Nephron progenitor cell (in vitro differentiated cells): ENCODE measurements at regions not wholly inside any gene's neighbourhood (a gene's known extent, or its start where the extent isn't known, plus 50 kb on each side); places are given as distances from the start of the nearest gene placed in this dataset.

ENCODE experiments used
- DNase-seq: peaks from one replicate; pipeline ENCODE4 v3.0.0; 2021
- H3K27ac Mint-ChIP-seq: 2 replicates; pipeline ENCODE4 v1.8.0; 2021; ENCODE audit warnings: mild to moderate bottlenecking, moderate library complexity, mixed read lengths
- H3K27me3 Mint-ChIP-seq: 2 replicates; pipeline ENCODE4 v1.8.0; 2021; ENCODE audit warnings: mild to moderate bottlenecking, low read depth, mixed read lengths; ENCODE audit not compliant: poor library complexity
- H3K36me3 Mint-ChIP-seq: 2 replicates; pipeline ENCODE4 v1.8.0; 2021; ENCODE audit warnings: low read depth, mixed read lengths
- H3K4me1 Mint-ChIP-seq: 2 replicates; pipeline ENCODE4 v1.8.0; 2021; ENCODE audit warnings: mixed read lengths
- H3K4me3 Mint-ChIP-seq: 2 replicates; pipeline ENCODE4 v1.8.0; 2021; ENCODE audit warnings: mild to moderate bottlenecking, moderate library complexity, mixed read lengths
- H3K9me3 Mint-ChIP-seq: 2 replicates; pipeline ENCODE4 v1.8.0; 2021; ENCODE audit warnings: mild to moderate bottlenecking, moderate library complexity, mixed read lengths
- TF ChIP-seq, protein P1 (sequence below): fragments of 200-600 bp; sonication (generic); IDR thresholded peaks from 2 replicates; pipeline ENCODE4 v1.5.0; 2021; ENCODE audit warnings: antibody characterized with exemption

- Mint-ChIP-seq H3K27ac (no peak overlapping the region), H3K4me1 (no peaks in the 10 kb centered on the region)
Observed at GRCh38 chr13:39900106-39900750, 244.8 kb downstream of the COG6 start.

GRCh38 chr13:39904959-39905358 lies 249.5 kb downstream of the COG6 start:
- TF ChIP-seq, protein P1, sequence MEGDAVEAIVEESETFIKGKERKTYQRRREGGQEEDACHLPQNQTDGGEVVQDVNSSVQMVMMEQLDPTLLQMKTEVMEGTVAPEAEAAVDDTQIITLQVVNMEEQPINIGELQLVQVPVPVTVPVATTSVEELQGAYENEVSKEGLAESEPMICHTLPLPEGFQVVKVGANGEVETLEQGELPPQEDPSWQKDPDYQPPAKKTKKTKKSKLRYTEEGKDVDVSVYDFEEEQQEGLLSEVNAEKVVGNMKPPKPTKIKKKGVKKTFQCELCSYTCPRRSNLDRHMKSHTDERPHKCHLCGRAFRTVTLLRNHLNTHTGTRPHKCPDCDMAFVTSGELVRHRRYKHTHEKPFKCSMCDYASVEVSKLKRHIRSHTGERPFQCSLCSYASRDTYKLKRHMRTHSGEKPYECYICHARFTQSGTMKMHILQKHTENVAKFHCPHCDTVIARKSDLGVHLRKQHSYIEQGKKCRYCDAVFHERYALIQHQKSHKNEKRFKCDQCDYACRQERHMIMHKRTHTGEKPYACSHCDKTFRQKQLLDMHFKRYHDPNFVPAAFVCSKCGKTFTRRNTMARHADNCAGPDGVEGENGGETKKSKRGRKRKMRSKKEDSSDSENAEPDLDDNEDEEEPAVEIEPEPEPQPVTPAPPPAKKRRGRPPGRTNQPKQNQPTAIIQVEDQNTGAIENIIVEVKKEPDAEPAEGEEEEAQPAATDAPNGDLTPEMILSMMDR, result no peak
- no peak overlapping the region for H3K4me3 Mint-ChIP-seq
- H3K36me3 Mint-ChIP-seq, result no peaks in the 10 kb centered on the region
- H3K4me1 Mint-ChIP-seq, result peaks cover 2% of the 10 kb centered on the region
- no peaks in the 10 kb centered on the region for H3K9me3 Mint-ChIP-seq
- no peak for DNase-seq
- H3K27ac Mint-ChIP-seq, result no peak overlapping the region
- H3K27me3 Mint-ChIP-seq, result no peaks in the 10 kb centered on the region

More at GRCh38 chr13:39900106-39900750, 244.8 kb downstream of the COG6 start:
- Mint-ChIP-seq H3K9me3 (no peaks in the 10 kb centered on the region), H3K27me3 (peaks cover 8% of the 10 kb centered on the region), H3K36me3 (no peaks in the 10 kb centered on the region), H3K4me3 (no peak overlapping the region)
- TF ChIP-seq, protein P1, result no peak
- no peak for DNase-seq

DNA sequence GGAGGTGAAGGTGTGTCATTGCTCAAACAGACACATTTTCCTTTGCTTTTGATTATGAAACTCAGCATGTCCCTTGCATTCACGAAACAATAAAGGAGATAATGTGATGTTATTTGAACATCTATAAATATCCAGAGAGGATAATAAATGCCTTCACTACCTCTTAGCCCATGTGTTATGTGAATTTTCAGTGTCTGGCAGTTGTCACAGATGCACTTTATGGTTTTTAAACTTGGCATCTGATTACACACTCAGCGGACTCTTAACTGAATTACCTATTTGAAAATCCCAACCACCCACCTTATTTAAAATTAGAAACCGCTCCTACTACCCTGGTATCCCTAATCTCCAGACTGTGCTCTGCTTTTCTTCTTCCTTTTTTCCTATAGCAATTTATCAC lies 254.2 kb downstream of the COG6 start:
- Mint-ChIP-seq H3K27ac (no peak overlapping the region), H3K4me1 (peaks cover 10% of the 10 kb centered on the region), H3K27me3 (peaks cover 3% of the 10 kb centered on the region), H3K4me3 (no peak overlapping the region), H3K36me3 (no peaks in the 10 kb centered on the region), H3K9me3 (no peaks in the 10 kb centered on the region)
- TF ChIP-seq, protein P1, result no peak
- no peak for DNase-seq

GRCh38 chr13:39910041-39910440 lies 254.6 kb downstream of the COG6 start:
- TF ChIP-seq, protein P1, result no peak
- Mint-ChIP-seq H3K27me3 (peaks cover 3% of the 10 kb centered on the region), H3K36me3 (no peaks in the 10 kb centered on the region), H3K9me3 (no peaks in the 10 kb centered on the region), H3K27ac (no peak overlapping the region), H3K4me3 (no peak overlapping the region), H3K4me1 (peaks cover 10% of the 10 kb centered on the region)
- DNase-seq, result no peak

DNA sequence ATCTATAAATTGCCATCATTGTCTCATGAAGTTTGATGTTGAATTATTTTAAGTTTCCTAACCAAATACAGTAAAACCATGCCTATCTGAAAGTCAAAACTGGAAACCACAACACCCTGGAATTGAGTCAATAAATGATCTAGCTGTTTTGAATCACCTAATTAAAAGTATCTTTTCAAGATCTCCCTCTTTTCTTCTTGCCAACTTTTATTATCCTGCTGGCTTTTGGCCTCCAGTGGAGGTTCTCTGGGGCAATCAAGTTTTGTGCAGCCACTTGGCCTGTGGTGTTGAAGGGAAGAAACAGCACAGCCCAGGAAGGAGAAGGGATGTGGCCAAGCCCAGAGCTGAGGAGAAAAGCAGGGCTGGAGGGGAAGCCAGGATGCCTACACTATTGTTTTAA lies 255.4 kb downstream of the COG6 start:
- TF ChIP-seq, protein P1, result no peak
- peaks cover 3% of the 10 kb centered on the region for H3K27me3 Mint-ChIP-seq
- H3K36me3 Mint-ChIP-seq, result no peaks in the 10 kb centered on the region
- no peak for DNase-seq
- peaks cover 10% of the 10 kb centered on the region for H3K4me1 Mint-ChIP-seq
- no peak overlapping the region for H3K27ac Mint-ChIP-seq
- H3K4me3 Mint-ChIP-seq, result no peak overlapping the region
- no peaks in the 10 kb centered on the region for H3K9me3 Mint-ChIP-seq

DNA sequence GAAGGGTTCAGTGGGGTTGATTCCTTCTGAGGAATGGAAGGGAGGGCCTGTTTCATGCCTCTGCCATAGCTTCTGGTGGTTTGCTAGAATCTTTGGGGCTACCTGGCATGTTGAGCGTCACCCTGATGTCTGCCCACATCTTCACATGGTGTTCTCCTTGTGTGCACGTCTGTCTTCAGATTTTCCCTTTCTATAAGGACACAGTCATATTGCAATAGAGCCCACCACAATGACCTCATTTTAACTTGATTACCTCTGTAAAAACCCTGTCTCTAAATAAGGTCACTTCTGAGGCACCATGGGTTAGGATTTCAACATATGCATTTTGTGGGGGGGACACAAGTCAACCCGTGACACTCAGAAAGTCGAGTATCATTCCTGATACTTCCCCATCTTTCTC lies 257.9 kb downstream of the COG6 start:
- Mint-ChIP-seq H3K4me3 (no peak overlapping the region), H3K27me3 (peaks cover 3% of the 10 kb centered on the region), H3K27ac (no peak overlapping the region), H3K9me3 (no peaks in the 10 kb centered on the region), H3K4me1 (peaks cover 10% of the 10 kb centered on the region), H3K36me3 (no peaks in the 10 kb centered on the region)
- TF ChIP-seq, protein P1, result no peak
- DNase-seq, result no peak
